ENCODE measurements at regions not wholly inside any gene's neighbourhood (a gene's known extent, or its start where the extent isn't known, plus 50 kb on each side); places are given as distances from the start of the nearest gene placed in this dataset.

GRCh38 chr2:182628916-182629315 lies 87.1 kb upstream of the DNAJC10 start:
- H3K27me3 ChIP-seq (ENCODE audit: insufficient read depth, low read length, poor library complexity), result peaks cover 4% of the 10 kb centered on the region
- H3K36me3 ChIP-seq (ENCODE audit: insufficient read depth, low read length), result no peaks in the 10 kb centered on the region
- H3K9me3 ChIP-seq (ENCODE audit: insufficient read depth, low read length, severe bottlenecking), result no peaks in the 10 kb centered on the region
- no peak for DNase-seq
- no peak for ATAC-seq (ENCODE audit: insufficient read depth, low read depth)
- H3K4me1 ChIP-seq (ENCODE audit: insufficient read depth, low read length), result no peaks in the 10 kb centered on the region
- H3K27ac ChIP-seq (ENCODE audit: low read length), result no peak overlapping the region
- TF ChIP-seq EZH2 (IDR thresholded peaks at IDR 0.05; ENCODE audit: borderline replicate concordance, low read depth, low read length, severe bottlenecking) (no peak), CTCF (IDR thresholded peaks at IDR 0.05; ENCODE audit: borderline replicate concordance, extremely low read depth, low read length, poor library complexity, severe bottlenecking) (no peak)
- H3K9ac ChIP-seq (ENCODE audit: low read depth, low read length), result no peak overlapping the region
- no peak overlapping the region for H3K4me2 ChIP-seq (ENCODE audit: insufficient read depth, low read length)
- no peak overlapping the region for H3K4me3 ChIP-seq (ENCODE audit: low read depth in 1 of 2, low read length in 2 of 2)
- no peak overlapping the region for H2AFZ ChIP-seq (ENCODE audit: low read depth, low read length)
- H4K20me1 ChIP-seq (ENCODE audit: insufficient read depth, low read length), result no peaks in the 10 kb centered on the region
- H3K79me2 ChIP-seq (ENCODE audit: insufficient read depth, low read length), result no peaks in the 10 kb centered on the region

GRCh38 chr2:182630207-182630606 lies 85.8 kb upstream of the DNAJC10 start:
- Histone ChIP-seq H3K27ac (ENCODE audit: low read length) (no peak overlapping the region), H3K36me3 (ENCODE audit: insufficient read depth, low read length) (no peaks in the 10 kb centered on the region), H3K27me3 (ENCODE audit: insufficient read depth, low read length, poor library complexity) (peaks cover 4% of the 10 kb centered on the region), H3K4me2 (ENCODE audit: insufficient read depth, low read length) (no peak overlapping the region), H2AFZ (ENCODE audit: low read depth, low read length) (no peak overlapping the region), H4K20me1 (ENCODE audit: insufficient read depth, low read length) (no peaks in the 10 kb centered on the region), H3K4me1 (ENCODE audit: insufficient read depth, low read length) (no peaks in the 10 kb centered on the region), H3K79me2 (ENCODE audit: insufficient read depth, low read length) (no peaks in the 10 kb centered on the region), H3K9me3 (ENCODE audit: insufficient read depth, low read length, severe bottlenecking) (no peaks in the 10 kb centered on the region), H3K9ac (ENCODE audit: low read depth, low read length) (no peak overlapping the region), H3K4me3 (ENCODE audit: low read depth in 1 of 2, low read length in 2 of 2) (no peak overlapping the region)
- DNase-seq (no peak), ATAC-seq (ENCODE audit: insufficient read depth, low read depth) (no peak)
- TF ChIP-seq CTCF (IDR thresholded peaks at IDR 0.05; ENCODE audit: borderline replicate concordance, extremely low read depth, low read length, poor library complexity, severe bottlenecking) (no peak), EZH2 (IDR thresholded peaks at IDR 0.05; ENCODE audit: borderline replicate concordance, low read depth, low read length, severe bottlenecking) (no peak)

GRCh38 chr2:182631299-182631698 lies 84.8 kb upstream of the DNAJC10 start:
- Histone ChIP-seq H4K20me1 (ENCODE audit: insufficient read depth, low read length) (no peaks in the 10 kb centered on the region), H2AFZ (ENCODE audit: low read depth, low read length) (no peak overlapping the region), H3K4me2 (ENCODE audit: insufficient read depth, low read length) (no peak overlapping the region), H3K27me3 (ENCODE audit: insufficient read depth, low read length, poor library complexity) (peaks cover 4% of the 10 kb centered on the region), H3K4me3 (ENCODE audit: low read depth in 1 of 2, low read length in 2 of 2) (no peak overlapping the region), H3K36me3 (ENCODE audit: insufficient read depth, low read length) (no peaks in the 10 kb centered on the region), H3K27ac (ENCODE audit: low read length) (no peak overlapping the region), H3K4me1 (ENCODE audit: insufficient read depth, low read length) (no peaks in the 10 kb centered on the region), H3K79me2 (ENCODE audit: insufficient read depth, low read length) (no peaks in the 10 kb centered on the region), H3K9ac (ENCODE audit: low read depth, low read length) (no peak overlapping the region), H3K9me3 (ENCODE audit: insufficient read depth, low read length, severe bottlenecking) (no peaks in the 10 kb centered on the region)
- no peak for DNase-seq
- TF ChIP-seq EZH2 (IDR thresholded peaks at IDR 0.05; ENCODE audit: borderline replicate concordance, low read depth, low read length, severe bottlenecking) (no peak), CTCF (IDR thresholded peaks at IDR 0.05; ENCODE audit: borderline replicate concordance, extremely low read depth, low read length, poor library complexity, severe bottlenecking) (no peak)
- no peak for ATAC-seq (ENCODE audit: insufficient read depth, low read depth)

GRCh38 chr2:182634386-182634785 lies 81.7 kb upstream of the DNAJC10 start:
- no peak for TF ChIP-seq EZH2 (IDR thresholded peaks at IDR 0.05; ENCODE audit: borderline replicate concordance, low read depth, low read length, severe bottlenecking)
- H3K4me1 ChIP-seq (ENCODE audit: insufficient read depth, low read length), result no peaks in the 10 kb centered on the region
- no peaks in the 10 kb centered on the region for H3K9me3 ChIP-seq (ENCODE audit: insufficient read depth, low read length, severe bottlenecking)
- no peaks in the 10 kb centered on the region for H3K79me2 ChIP-seq (ENCODE audit: insufficient read depth, low read length)
- H3K4me3 ChIP-seq (ENCODE audit: low read depth in 1 of 2, low read length in 2 of 2), result no peak overlapping the region
- no peak overlapping the region for H2AFZ ChIP-seq (ENCODE audit: low read depth, low read length)
- H3K27me3 ChIP-seq (ENCODE audit: insufficient read depth, low read length, poor library complexity), result peaks cover 12% of the 10 kb centered on the region
- no peak overlapping the region for H3K4me2 ChIP-seq (ENCODE audit: insufficient read depth, low read length)
- DNase-seq (no peak), ATAC-seq (ENCODE audit: insufficient read depth, low read depth) (no peak)
- no peaks in the 10 kb centered on the region for H3K36me3 ChIP-seq (ENCODE audit: insufficient read depth, low read length)
- H3K9ac ChIP-seq (ENCODE audit: low read depth, low read length), result no peak overlapping the region
- no peak overlapping the region for H3K27ac ChIP-seq (ENCODE audit: low read length)
- no peaks in the 10 kb centered on the region for H4K20me1 ChIP-seq (ENCODE audit: insufficient read depth, low read length)

Measured in DND-41 (cell line).